ENCODE measurements at regions not wholly inside any gene's neighbourhood (a gene's known extent, or its start where the extent isn't known, plus 50 kb on each side); places are given as distances from the start of the nearest gene placed in this dataset.

DNA sequence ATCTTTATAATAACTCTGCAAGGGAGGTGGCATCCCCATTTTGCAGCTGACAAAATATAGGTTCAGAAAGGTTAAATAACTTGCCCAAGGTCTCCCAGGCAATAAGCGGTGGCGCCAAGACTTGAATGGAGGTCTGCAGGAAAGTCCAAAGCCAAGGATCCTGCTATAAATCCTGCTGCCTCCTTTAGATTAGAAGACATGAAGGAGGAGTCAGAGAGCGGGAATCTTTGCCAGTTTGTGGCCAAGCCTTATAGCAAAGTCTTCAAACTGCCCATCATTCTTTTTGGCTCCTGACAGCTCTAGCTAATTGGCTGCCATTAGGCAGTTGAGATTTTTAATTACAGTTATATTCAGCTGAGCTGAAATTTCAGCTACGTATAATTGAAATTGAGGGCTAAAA lies 114.3 kb downstream of the C1D start:
- TF ChIP-seq, protein P1, sequence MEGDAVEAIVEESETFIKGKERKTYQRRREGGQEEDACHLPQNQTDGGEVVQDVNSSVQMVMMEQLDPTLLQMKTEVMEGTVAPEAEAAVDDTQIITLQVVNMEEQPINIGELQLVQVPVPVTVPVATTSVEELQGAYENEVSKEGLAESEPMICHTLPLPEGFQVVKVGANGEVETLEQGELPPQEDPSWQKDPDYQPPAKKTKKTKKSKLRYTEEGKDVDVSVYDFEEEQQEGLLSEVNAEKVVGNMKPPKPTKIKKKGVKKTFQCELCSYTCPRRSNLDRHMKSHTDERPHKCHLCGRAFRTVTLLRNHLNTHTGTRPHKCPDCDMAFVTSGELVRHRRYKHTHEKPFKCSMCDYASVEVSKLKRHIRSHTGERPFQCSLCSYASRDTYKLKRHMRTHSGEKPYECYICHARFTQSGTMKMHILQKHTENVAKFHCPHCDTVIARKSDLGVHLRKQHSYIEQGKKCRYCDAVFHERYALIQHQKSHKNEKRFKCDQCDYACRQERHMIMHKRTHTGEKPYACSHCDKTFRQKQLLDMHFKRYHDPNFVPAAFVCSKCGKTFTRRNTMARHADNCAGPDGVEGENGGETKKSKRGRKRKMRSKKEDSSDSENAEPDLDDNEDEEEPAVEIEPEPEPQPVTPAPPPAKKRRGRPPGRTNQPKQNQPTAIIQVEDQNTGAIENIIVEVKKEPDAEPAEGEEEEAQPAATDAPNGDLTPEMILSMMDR (conservative IDR thresholded peaks at IDR 0.05 in 1 of 2, IDR thresholded peaks at IDR 0.05 in 1 of 2; ENCODE audit: extremely low read depth in 1 of 2, insufficient read depth in 1 of 2, low read depth in 1 of 2, low read length in 2 of 2): no peak
- TF ChIP-seq EZH2 (IDR thresholded peaks at IDR 0.05; ENCODE audit: borderline replicate concordance, low read length): no peak
